ENCODE measurements at regions not wholly inside any gene's neighbourhood (a gene's known extent, or its start where the extent isn't known, plus 50 kb on each side); places are given as distances from the start of the nearest gene placed in this dataset.

- TF ChIP-seq ISL1 (CRISPR knock-in tag; IDR thresholded peaks at IDR 0.05) (no peak), GLIS3 (CRISPR knock-in tag; IDR thresholded peaks at IDR 0.05) (no peak), ZNF8 (CRISPR knock-in tag; IDR thresholded peaks at IDR 0.05) (no peak), PATZ1 (CRISPR knock-in tag; IDR thresholded peaks at IDR 0.05; ENCODE audit: borderline replicate concordance) (no peak), BACH2 (CRISPR knock-in tag; IDR thresholded peaks at IDR 0.05; ENCODE audit: borderline replicate concordance) (no peak), ZFP30 (CRISPR knock-in tag; IDR thresholded peaks at IDR 0.05) (no peak), ARNTL (CRISPR knock-in tag; IDR thresholded peaks at IDR 0.05; ENCODE audit: borderline replicate concordance, low read depth) (no peak), RARB (CRISPR knock-in tag; IDR thresholded peaks at IDR 0.05) (no peak), PPARA (CRISPR knock-in tag; IDR thresholded peaks at IDR 0.05; ENCODE audit: borderline replicate concordance) (no peak), TOX (CRISPR knock-in tag; IDR thresholded peaks at IDR 0.05; ENCODE audit: borderline replicate concordance) (no peak)
- TF ChIP-seq, protein P1, sequence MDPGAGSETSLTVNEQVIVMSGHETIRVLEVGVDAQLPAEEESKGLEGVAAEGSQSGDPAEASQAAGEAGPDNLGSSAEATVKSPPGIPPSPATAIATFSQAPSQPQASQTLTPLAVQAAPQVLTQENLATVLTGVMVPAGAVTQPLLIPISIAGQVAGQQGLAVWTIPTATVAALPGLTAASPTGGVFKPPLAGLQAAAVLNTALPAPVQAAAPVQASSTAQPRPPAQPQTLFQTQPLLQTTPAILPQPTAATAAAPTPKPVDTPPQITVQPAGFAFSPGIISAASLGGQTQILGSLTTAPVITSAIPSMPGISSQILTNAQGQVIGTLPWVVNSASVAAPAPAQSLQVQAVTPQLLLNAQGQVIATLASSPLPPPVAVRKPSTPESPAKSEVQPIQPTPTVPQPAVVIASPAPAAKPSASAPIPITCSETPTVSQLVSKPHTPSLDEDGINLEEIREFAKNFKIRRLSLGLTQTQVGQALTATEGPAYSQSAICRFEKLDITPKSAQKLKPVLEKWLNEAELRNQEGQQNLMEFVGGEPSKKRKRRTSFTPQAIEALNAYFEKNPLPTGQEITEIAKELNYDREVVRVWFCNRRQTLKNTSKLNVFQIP (CRISPR knock-in tag; IDR thresholded peaks at IDR 0.05; ENCODE audit: borderline replicate concordance, low read depth), result no peak
Observed at GRCh38 chr5:144549580-144549979, 378.9 kb downstream of the KCTD16 start.
